ENCODE measurements at regions not wholly inside any gene's neighbourhood (a gene's known extent, or its start where the extent isn't known, plus 50 kb on each side); places are given as distances from the start of the nearest gene placed in this dataset.

DNA sequence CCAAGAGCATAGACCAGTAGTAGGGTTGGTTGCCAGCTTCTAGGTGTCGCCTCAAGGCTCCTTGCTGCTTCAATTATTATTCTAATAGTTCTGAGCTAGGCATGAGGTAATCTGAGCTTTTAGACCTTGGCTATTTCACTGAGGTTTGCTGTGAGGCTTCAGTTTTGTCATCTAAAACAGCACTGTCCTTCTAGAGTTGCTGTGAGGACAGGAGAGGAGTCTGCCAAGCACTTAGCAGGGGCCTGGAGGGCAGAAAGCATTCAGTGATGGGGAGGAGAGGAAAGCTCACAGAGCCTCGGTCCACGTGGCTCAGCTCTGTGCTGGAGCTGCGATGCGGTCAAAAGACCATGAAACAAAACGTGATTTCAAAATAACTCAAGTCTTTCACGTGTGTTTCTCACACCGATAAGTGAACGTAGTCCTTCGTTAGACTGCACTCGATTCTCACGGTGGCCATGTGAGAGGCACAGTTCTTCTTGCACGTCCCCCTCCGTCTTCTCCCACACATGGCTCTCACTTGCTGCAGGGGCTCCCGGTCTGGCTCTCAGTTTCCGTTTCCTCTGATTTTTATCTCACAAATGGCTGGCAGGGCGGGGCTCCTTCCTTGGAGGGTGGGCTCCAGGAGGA is 113.7 kb downstream of the B3GNT2 start:
- TF ChIP-seq, protein P1, sequence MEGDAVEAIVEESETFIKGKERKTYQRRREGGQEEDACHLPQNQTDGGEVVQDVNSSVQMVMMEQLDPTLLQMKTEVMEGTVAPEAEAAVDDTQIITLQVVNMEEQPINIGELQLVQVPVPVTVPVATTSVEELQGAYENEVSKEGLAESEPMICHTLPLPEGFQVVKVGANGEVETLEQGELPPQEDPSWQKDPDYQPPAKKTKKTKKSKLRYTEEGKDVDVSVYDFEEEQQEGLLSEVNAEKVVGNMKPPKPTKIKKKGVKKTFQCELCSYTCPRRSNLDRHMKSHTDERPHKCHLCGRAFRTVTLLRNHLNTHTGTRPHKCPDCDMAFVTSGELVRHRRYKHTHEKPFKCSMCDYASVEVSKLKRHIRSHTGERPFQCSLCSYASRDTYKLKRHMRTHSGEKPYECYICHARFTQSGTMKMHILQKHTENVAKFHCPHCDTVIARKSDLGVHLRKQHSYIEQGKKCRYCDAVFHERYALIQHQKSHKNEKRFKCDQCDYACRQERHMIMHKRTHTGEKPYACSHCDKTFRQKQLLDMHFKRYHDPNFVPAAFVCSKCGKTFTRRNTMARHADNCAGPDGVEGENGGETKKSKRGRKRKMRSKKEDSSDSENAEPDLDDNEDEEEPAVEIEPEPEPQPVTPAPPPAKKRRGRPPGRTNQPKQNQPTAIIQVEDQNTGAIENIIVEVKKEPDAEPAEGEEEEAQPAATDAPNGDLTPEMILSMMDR (IDR thresholded peaks at IDR 0.05), result no peak
- TF ChIP-seq POLR2A (IDR thresholded peaks at IDR 0.05), result no peak
